EH (cell line): ENCODE measurements at regions not wholly inside any gene's neighbourhood (a gene's known extent, or its start where the extent isn't known, plus 50 kb on each side); places are given as distances from the start of the nearest gene placed in this dataset.
"Not testable (repeated sequence)": the region's sequence is repeated elsewhere in the genome, so short reads cannot be mapped to it uniquely, and the experiment has no call there.

Experiments
- DNase-seq: peaks from one replicate; pipeline ENCODE4 v3.0.0-alpha.2; 2015; ENCODE audit warnings: low read depth

DNA sequence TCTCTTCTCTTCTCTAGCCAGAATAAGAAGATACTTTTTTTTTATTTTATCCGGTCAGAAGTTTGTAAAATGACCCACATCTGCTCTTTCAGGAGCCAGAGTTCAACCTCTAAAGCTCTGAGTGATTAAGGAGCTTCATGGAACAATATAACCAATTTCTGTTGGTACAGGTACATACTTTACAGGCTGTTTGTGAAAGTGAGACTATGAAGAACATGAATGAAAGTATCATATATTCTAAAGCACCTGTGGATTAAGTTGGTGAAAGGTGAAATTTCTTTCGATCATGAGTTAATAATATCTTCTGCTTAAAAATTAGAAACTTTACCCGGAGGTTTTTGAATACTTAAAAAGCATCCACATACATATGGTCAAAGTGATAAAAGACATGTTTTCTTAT, 65.2 kb downstream of the DMRT2 start:
- DNase-seq = no peak

DNA sequence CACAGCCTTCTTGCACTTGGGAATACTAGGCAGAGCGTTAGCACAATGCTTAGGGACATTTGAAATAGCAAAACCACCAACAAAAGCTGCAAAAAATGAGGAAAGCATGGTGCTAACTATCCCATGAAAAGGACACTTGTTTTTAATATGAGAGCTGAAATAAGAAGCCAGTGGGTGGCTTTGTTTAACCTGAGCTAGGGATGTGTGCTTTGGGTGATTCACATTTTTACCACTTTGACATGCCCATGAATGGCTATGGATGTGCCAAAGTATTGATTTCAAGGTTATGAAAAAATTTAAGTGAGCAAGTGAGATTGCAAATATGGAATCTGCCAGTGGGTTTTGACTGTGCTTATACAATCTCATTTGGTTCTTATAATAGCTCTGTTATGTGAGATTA, 67.3 kb downstream of the DMRT2 start:
- DNase-seq = no peak

- no peak for DNase-seq
Observed at GRCh38 chr9:1120500-1121165, 70.5 kb downstream of the DMRT2 start.

DNA sequence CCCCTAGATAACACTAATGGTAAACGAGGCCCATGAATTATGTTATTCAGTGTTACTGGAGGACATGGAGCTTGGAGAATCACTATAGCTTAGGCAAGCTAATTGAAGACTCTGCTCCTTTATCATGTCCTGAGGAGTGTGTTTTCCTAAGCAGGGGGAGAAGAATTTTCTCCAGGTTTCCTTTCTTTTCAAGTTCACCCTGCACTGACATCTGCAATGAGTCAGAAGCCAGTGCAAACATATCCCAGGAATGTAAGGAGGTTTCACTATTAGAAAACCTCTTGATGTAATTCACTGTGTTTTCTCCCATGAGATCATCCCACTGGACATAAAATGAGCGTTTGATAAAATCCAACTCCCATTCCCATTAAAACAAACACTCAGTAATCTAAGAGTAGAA, 75.6 kb downstream of the DMRT2 start:
- DNase-seq = peak; percentile 3

- DNase-seq = no peak
Observed at GRCh38 chr9:1128046-1128445, 77.9 kb downstream of the DMRT2 start.

DNA sequence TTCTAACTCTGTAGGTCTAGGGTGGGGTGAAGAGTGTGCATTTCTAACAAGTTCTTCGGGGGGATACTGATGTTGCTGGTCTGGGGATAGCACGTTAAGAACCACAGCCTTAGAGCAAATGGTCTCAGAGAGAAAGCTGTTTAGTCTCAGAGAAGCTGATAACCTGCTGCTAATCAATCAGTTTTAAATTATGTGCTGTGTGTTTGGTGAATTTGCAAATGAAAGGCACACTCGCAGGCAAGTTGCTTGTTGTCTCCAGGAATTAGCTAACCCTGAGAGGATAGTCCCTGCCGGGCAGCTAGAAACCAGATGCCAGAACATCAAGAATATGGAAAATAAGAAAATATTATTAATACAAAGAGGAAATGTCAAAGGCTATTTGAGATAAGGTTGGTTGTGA, 79.2 kb downstream of the DMRT2 start:
- DNase-seq = no peak

DNA sequence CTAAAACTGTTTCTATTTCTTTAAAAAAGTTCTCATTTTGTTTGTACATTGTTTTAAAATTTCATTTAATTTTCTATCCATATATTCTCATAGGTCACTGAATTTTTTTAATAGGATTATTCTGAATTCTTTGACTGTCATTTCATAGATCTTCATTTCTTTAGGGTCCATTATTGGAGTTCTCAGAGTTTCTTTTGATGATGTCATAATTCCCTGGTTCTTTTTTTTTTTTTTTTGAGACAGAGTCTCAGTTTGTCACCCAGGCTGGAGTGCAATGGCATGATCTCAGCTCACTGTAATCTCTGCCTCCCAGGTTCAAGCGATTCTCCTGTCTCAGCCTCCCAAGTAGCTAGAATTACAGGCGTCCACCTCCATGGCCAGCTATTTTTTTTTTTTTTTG, 89.9 kb downstream of the DMRT2 start:
- no peak for DNase-seq

GRCh38 chr9:1151691-1152090, 101.5 kb downstream of the DMRT2 start:
- DNase-seq = no peak

GRCh38 chr9:1152171-1152570, 102.0 kb downstream of the DMRT2 start:
- no peak for DNase-seq

DNA sequence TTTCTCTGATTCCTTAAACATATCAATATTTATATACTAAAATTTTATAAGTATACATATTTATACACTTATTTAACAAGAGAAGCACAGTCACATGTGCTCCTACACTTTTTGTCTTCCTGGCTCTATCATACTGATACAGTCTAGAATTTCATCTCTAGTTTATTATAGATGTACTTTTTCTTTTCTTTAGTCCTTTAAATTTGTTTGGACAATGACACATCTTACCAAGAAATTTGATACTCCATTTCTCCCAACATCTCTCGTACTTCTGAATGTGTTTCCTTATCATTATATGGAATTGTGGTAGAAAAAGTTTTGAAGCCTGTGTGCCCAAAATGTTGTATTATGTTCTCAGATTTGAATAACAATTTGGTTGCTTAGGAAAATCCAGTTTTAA, 104.6 kb downstream of the DMRT2 start:
- no peak for DNase-seq

DNA sequence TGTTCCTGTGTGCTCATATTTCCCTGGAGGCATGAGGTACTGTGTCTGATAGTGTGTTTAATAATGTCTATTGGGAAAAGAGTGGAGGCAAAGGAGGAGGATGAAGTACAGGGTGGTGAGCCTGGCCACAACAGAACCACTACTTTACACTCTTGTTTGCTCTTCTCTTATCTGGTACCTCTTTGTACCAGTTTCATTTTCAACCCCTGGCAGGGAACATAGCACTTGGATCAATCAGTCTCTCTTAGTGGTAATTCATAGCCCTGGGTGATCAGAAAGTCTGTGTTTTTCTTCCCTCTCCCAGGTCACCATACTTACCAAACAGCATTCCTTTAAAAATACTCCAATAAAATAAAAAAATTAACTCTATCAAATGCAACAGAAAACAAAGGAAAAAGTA, 105.4 kb downstream of the DMRT2 start:
- DNase-seq = no peak

DNA sequence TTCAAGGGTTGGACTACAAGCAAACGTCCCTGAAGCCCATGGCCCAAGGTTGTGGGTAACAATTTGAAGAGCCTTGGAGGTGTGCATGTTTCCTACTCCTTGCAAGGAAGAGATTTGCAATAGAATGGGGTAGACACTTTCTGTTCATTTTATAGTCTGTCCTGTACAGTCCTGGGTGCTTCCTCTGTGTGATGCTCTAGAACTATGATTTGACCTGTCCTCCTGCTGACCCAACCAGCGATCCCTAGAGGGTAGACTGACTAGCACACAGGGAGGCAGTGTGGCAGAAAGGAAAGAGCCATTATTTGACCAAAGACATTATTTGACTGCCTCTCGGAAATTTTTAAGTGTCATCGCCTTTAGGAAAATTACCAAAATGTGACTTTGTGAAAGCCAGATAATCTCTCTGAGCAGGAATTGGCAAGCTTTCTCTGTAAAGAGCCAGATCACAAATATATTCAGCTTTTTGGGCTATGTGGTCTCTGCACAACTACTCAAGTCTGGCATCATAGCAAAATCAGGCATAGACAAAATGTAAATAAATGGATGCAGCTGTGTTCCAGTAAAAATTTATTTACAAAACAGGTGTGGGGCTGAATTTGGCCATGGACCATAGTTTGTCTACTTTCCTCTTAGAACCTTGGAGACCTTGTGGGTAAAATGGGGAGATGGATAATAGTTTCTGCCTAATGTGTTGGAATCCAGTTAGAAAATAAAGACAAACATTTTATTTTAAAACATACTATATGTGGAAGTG, 106.8 kb downstream of the DMRT2 start:
- DNase-seq = no peak

DNA sequence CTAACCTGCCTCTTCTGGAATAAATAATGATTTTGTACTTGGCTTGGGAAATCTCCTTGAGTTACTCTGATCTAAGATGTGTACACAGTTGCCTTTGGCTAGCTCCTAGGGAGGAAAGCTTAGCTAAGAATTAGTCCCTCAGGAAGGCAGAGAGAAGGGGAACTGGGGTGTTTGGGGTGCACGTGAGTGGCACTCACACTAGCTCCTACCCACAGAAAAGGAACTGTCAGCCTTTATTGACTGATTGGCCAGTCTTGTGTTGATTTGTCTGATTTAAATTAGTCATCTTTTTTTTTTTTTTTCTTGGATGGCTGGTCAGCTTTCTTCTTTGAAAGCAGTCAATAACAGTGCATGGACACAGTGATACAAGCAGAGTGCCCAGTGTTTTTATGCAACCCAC, 107.7 kb downstream of the DMRT2 start:
- DNase-seq = no peak

DNA sequence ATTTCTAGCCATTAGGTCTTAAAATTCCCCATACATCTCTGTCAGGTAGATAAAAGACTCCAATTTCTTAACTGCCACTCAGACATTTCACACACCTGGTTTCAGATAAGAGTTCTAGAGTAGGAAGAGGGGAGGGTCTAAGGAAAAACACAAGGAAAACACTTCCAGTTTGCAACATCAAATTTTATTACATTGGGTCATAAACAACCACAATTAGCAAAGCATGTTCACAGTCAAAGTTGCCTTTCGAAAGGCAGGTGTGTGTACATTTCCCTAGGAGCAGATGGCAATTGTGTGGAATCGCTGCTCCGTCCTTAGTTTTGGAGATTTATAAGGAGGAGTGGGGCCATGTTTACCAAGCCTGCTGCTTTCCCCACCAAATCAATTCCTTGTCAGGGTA, 120.8 kb downstream of the DMRT2 start:
- DNase-seq = no peak

DNA sequence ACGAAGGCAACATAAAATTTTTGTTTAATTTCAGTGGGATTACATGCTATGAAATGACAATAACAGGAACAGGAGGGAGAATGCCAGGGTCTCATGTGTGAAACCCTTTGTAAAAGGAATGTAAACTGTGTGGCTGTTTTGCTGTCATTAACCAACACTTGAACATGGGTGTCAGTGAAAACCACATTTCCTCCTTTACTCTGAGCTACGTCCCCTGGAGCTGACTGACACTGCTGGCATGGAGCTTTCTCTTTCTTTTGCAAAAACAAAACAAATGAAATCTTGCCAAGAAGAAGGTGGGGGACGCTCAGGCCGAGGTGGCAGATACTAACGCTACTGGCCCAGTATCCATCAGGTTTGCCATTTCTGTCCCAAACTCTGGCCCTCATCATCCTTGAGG, 121.4 kb downstream of the DMRT2 start:
- no peak for DNase-seq

DNA sequence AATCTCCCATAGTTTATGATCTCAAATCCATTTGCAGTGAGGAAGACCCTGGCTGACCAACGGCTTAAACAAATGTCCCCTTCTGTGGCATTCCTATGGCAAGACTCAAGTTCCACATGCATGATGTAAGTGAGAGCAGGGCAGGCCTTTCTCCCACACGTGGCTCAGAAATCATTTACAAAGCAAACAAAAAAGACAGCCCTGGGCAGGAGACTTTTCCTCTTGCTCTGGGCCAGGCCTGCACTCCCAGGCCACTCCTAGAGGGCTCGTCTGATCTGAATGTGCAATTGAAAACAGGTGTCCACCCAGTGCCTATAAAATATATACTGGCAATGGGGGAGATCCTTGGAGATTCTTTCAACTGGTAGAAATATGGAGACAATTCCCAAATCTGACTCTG, 123.1 kb downstream of the DMRT2 start:
- peak; percentile 54 for DNase-seq

DNA sequence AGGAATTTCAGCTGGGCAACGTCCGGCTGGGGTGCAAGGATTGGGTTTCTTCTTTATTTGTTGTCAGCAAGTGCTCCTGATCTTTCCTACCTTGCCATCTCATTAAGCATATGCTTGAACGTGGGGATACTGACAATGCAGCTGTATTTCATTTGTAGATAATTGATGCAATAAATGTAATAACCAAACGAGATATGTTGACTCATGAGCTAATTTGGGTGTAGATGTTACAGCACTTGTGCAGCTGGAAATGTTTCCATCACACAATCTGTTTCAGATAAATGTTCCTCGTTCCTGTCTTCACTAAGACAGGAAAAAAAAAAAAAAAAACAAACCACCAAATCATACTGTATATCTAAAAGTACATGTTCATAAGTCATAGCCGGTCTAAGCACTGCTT, 123.8 kb downstream of the DMRT2 start:
- peak; percentile 34 for DNase-seq

- no peak for DNase-seq
Observed at GRCh38 chr9:1179366-1179765, 129.2 kb downstream of the DMRT2 start.

- DNase-seq = peak; percentile 15
Observed at GRCh38 chr9:1184146-1184545, 134.0 kb downstream of the DMRT2 start.

DNA sequence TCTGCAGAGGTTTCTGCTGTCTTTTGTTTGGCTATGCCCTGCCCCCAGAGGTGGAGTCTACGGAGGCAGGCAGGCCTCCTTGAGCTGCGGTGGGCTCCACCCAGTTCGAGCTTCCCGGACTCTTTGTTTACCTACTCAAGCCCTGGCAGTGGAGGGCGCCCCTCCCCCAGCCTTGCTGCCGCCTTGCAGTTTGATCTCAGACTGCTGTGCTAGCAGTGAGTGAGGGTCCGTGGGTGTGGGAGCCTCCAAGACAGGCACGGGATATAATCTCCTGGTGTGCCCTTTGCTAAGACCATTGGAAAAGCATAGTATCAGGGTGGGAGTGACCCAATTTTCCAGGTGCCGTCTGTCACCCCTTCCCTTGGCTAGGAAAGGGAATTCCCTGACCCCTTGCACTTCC, 137.0 kb downstream of the DMRT2 start:
- DNase-seq = not testable (repeated sequence)

- DNase-seq = not testable (repeated sequence)
Observed at GRCh38 chr9:1195636-1196035, 145.5 kb downstream of the DMRT2 start.

DNA sequence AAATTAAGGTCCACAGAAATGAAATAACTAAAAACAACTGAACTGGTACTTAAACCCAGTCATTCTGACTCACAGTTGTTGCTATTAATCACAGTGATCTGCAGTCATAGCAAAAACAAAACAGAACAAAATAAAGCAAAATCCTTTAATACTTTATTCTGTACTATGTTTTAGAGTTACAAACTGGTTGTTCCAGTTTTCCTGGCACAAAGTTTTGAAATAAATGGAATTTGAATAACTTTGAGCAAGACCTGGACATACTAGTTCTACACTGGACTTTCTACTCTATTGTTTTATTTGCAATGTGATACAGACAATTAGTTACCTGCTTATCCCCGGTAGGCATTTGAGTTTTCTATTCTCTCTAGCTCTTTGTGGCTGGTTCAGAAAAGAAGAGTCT, 147.9 kb downstream of the DMRT2 start:
- no peak for DNase-seq

GRCh38 chr9:1200847-1201251, 150.7 kb downstream of the DMRT2 start:
- DNase-seq = no peak

DNA sequence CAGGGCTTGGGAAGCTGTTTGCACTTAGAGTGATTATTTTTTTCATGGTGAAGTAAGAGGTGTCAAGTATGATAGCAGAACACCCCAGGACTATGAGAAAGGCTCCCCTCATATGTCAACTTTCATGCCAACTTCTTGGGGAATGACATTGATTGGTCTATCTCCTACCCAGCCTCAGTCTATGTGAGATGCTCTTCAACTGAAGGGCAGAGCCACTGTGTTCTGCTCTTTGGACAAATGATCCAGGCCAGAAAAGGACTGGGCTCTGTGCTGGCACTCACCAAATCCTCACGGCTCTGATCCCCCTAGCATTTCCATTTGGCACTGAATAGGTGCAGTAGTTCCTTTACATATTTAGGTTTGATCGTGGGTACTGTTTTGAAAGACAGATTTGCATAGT, 151.1 kb downstream of the DMRT2 start:
- no peak for DNase-seq
